NB4 (cell line): ENCODE measurements at regions not wholly inside any gene's neighbourhood (a gene's known extent, or its start where the extent isn't known, plus 50 kb on each side); places are given as distances from the start of the nearest gene placed in this dataset.
A peak's percentile ranks its signal among the peaks of the same experiment; 100 is the strongest.

ENCODE experiments used
- DNase-seq: peaks from one replicate; pipeline ENCODE4 v3.0.0; 2010; ENCODE audit warnings: low read depth
- H3K4me3 ChIP-seq: one replicate; pipeline ENCODE4 v1.5.1; 2011; ENCODE audit warnings: mild to moderate bottlenecking, low read depth, low read length, moderate library complexity
- MYC ChIP-seq: IDR thresholded peaks from 2 replicates; pipeline ENCODE4 v1.6.1; 2011; ENCODE audit warnings: low read depth, low read length
- POLR2A ChIP-seq: IDR thresholded peaks from 2 replicates; pipeline ENCODE4 v1.6.1; 2011; ENCODE audit warnings: mild to moderate bottlenecking; ENCODE audit not compliant: insufficient read length; ENCODE audit errors: extremely low read depth
- TF ChIP-seq, protein P1 (sequence below): IDR thresholded peaks from one replicate; pipeline ENCODE4 v1.5.1; 2012; ENCODE audit warnings: low read depth, low read length
- TF ChIP-seq, protein P2 (sequence below): IDR thresholded peaks from 2 replicates; pipeline ENCODE4 v1.6.1; 2011; ENCODE audit warnings: low read depth, low read length

DNA sequence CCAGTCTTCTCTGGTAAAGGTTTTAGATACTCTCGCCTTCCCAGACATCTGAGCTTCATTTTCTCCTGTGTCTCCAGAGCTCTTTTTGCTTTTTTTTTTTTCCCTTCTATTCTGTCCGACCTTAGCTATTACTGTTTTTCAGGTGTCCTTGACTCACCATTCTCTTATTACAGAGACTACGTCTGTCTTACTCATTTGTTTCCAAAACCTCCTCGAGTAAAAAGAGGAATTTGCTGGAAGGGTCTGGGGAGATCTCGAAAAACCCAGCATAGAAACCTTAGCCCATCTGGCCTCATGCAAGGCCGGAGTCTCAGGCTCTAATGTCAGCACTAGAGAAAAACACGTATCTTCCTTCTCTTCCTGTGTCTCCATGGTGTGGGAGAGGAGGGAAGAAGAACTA lies 109.2 kb upstream of the CARMIL1 start:
- DNase-seq = no peak
- TF ChIP-seq, protein P1, sequence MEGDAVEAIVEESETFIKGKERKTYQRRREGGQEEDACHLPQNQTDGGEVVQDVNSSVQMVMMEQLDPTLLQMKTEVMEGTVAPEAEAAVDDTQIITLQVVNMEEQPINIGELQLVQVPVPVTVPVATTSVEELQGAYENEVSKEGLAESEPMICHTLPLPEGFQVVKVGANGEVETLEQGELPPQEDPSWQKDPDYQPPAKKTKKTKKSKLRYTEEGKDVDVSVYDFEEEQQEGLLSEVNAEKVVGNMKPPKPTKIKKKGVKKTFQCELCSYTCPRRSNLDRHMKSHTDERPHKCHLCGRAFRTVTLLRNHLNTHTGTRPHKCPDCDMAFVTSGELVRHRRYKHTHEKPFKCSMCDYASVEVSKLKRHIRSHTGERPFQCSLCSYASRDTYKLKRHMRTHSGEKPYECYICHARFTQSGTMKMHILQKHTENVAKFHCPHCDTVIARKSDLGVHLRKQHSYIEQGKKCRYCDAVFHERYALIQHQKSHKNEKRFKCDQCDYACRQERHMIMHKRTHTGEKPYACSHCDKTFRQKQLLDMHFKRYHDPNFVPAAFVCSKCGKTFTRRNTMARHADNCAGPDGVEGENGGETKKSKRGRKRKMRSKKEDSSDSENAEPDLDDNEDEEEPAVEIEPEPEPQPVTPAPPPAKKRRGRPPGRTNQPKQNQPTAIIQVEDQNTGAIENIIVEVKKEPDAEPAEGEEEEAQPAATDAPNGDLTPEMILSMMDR = no peak
- TF ChIP-seq, protein P2, sequence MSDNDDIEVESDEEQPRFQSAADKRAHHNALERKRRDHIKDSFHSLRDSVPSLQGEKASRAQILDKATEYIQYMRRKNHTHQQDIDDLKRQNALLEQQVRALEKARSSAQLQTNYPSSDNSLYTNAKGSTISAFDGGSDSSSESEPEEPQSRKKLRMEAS = no peak
- TF ChIP-seq MYC (no peak), POLR2A (no peak)
- H3K4me3 ChIP-seq = no peak overlapping the region

DNA sequence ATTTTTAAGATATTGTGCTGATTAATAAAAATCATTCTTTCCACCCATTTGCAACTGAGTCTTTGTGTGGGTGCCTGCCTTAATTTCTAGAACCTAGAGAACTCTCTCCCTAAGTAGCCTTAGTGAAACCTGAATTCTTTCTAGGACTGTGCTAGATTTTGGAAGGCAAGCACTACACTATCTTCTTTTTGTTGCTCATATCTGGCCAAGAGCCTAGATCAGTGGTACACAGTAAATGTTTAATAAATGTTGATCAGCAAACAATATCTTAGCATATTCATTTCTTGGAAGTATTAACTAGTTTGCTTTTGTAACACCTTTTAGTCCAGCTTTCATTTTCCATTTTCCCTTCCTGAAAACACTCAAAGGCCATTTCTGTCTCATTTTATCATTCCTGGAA lies 108.5 kb upstream of the CARMIL1 start:
- DNase-seq = no peak
- no peak overlapping the region for H3K4me3 ChIP-seq
- TF ChIP-seq, protein P1 = no peak
- TF ChIP-seq, protein P2 = no peak
- TF ChIP-seq POLR2A (no peak), MYC (no peak)

DNA sequence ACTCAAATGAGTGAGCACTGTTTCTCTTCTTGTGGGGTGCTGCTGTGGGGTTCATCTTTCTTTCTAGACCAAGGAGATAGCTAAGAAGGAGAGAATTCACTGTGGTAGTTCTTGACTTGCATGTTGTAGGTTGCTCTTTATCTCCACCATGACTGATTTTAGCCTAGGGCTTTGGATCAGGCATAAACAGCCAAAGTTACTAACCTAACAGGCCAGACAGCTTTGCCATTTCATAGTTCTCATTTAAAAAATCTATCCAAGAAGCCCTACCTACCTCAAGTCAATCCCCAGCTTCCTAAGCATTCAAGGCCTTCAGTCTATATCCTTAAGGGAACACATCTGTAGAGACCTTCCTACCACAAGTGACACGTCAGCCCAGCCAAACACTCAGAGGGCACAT lies 107.9 kb upstream of the CARMIL1 start:
- no peak overlapping the region for H3K4me3 ChIP-seq
- TF ChIP-seq, protein P1 = no peak
- TF ChIP-seq MYC (no peak), POLR2A (no peak)
- TF ChIP-seq, protein P2 = no peak
- no peak for DNase-seq

DNA sequence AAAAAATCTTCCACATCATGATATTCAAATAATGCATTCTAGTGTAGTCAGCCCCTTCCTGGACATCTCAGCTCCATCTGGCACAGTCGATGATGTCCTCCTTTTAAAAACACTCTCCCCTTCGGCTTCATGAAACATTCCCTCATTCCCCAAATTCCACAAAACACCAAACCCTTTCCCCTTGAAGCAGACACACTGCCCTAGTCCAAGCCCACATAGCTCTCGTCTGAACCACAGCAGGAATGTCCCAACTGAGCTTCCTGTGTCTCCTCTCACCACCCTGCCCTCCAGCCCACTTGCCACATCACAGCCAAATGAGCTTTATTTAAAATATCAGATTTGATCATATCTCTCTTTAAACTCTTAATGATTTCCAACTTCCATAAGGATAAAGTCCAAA lies 106.4 kb upstream of the CARMIL1 start:
- H3K4me3 ChIP-seq = no peak overlapping the region
- no peak for DNase-seq
- TF ChIP-seq, protein P1 = no peak
- TF ChIP-seq MYC (no peak), POLR2A (no peak)
- TF ChIP-seq, protein P2 = no peak

DNA sequence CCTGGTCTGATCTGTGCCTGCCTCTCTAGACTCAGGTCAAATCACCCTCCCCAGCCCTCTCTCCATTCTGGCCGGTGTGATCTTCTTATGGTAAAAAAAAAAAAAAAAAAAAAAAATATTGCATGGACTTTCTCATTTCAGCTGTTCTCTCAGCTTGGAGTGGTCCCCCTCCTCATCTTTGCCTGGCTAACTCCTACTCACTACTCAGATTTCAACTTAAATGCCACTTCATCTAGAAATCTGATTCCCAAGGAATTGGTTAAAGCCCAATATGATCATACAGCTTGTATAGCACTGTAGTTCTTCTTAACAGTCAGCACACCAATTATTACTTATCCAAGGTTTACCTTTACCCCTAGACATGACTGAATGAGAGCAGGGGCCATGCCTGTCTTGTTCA lies 105.9 kb upstream of the CARMIL1 start:
- TF ChIP-seq, protein P1 = no peak
- TF ChIP-seq, protein P2 = no peak
- TF ChIP-seq POLR2A (no peak), MYC (no peak)
- H3K4me3 ChIP-seq = no peak overlapping the region
- no peak for DNase-seq

DNA sequence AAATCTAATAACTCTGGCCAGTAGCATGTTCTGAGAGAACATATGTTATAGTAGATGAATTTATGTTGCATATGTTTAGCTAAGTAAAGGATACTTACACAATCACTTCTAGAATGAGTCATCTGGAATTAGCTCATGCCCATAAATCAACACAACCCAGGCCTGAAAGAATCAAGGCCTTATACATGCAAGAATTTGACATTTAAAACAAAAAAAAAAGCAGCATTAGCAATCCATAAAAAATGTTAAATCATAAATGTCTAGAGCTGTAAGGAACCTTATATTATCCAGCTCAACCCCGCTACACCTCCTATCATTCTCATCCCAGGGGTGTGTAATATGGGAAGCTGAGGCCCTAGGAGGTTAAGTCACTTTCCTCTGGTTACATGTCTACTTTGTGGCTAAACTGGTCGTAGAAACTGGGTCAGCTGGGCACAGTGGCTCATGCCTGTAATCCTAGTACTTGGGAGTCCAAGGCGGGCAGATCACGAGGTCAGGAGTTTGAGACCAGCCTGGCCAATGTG lies 105.2 kb upstream of the CARMIL1 start:
- peak; percentile 78 for DNase-seq
- TF ChIP-seq POLR2A (no peak), MYC (no peak)
- TF ChIP-seq, protein P2 = no peak
- TF ChIP-seq, protein P1 = no peak
- H3K4me3 ChIP-seq = no peak overlapping the region
